ENCODE measurements at regions not wholly inside any gene's neighbourhood (a gene's known extent, or its start where the extent isn't known, plus 50 kb on each side); places are given as distances from the start of the nearest gene placed in this dataset.
"Not testable (repeated sequence)": the region's sequence is repeated elsewhere in the genome, so short reads cannot be mapped to it uniquely, and the experiment has no call there.

- CTCF ChIA-PET: interaction anchor here (1.0 to 1.3 kb wide), 2 partner anchors 11 to 248 kb away, joined by 3 to 6 read pairs; no protein-coding TSS in a partner anchor
- DNase-seq (ENCODE audit: low read depth, low spot score): no peak
- H3K4me3 ChIP-seq (ENCODE audit: low read depth, low read length): no peak overlapping the region
- TF ChIP-seq CTCF (IDR thresholded peaks at IDR 0.05; ENCODE audit: insufficient read depth, low read length, missing control alignments): no peak
- POLR2A ChIA-PET: no interaction called here
Observed at GRCh38 chr6:146931214-146931613, 273.0 kb upstream of the STXBP5 start.

- ChIA-PET CTCF (no interaction called here), POLR2A (no interaction called here)
- DNase-seq (ENCODE audit: low read depth, low spot score): no peak
- H3K4me3 ChIP-seq (ENCODE audit: low read depth, low read length): no peak overlapping the region
- no peak for TF ChIP-seq CTCF (IDR thresholded peaks at IDR 0.05; ENCODE audit: insufficient read depth, low read length, missing control alignments)
Observed at GRCh38 chr6:146937316-146937715, 266.9 kb upstream of the STXBP5 start.

GRCh38 chr6:146938266-146938665 lies 266.0 kb upstream of the STXBP5 start:
- no peak for DNase-seq (ENCODE audit: low read depth, low spot score)
- ChIA-PET POLR2A (no interaction called here), CTCF (no interaction called here)
- TF ChIP-seq CTCF (IDR thresholded peaks at IDR 0.05; ENCODE audit: insufficient read depth, low read length, missing control alignments): no peak
- H3K4me3 ChIP-seq (ENCODE audit: low read depth, low read length): no peak overlapping the region

- CTCF ChIA-PET; DNase-seq (ENCODE audit: low read depth, low spot score); POLR2A ChIA-PET; H3K4me3 ChIP-seq (ENCODE audit: low read depth, low read length): not testable (repeated sequence)
Observed at GRCh38 chr6:146939456-146939855, 264.8 kb upstream of the STXBP5 start.

- H3K4me3 ChIP-seq (ENCODE audit: low read depth, low read length): no peak overlapping the region
- ChIA-PET POLR2A (no interaction called here), CTCF (no interaction called here)
- no peak for DNase-seq (ENCODE audit: low read depth, low spot score)
- no peak for TF ChIP-seq CTCF (IDR thresholded peaks at IDR 0.05; ENCODE audit: insufficient read depth, low read length, missing control alignments)
Observed at GRCh38 chr6:146943664-146944063, 260.6 kb upstream of the STXBP5 start.

GRCh38 chr6:146944077-146944476 lies 260.1 kb upstream of the STXBP5 start:
- ChIA-PET CTCF (no interaction called here), POLR2A (no interaction called here)
- DNase-seq (ENCODE audit: low read depth, low spot score): no peak
- no peak overlapping the region for H3K4me3 ChIP-seq (ENCODE audit: low read depth, low read length)
- TF ChIP-seq CTCF (IDR thresholded peaks at IDR 0.05; ENCODE audit: insufficient read depth, low read length, missing control alignments): no peak

GRCh38 chr6:146944809-146945208 lies 259.4 kb upstream of the STXBP5 start:
- no peak for TF ChIP-seq CTCF (IDR thresholded peaks at IDR 0.05; ENCODE audit: insufficient read depth, low read length, missing control alignments)
- ChIA-PET CTCF (no interaction called here), POLR2A (no interaction called here)
- no peak for DNase-seq (ENCODE audit: low read depth, low spot score)
- H3K4me3 ChIP-seq (ENCODE audit: low read depth, low read length): no peak overlapping the region

Measured in AG04449 (cell line).